Peyer's patch (tissue), 4 donors: ENCODE measurements at regions not wholly inside any gene's neighbourhood (a gene's known extent, or its start where the extent isn't known, plus 50 kb on each side); places are given as distances from the start of the nearest gene placed in this dataset.

Experiments
- DNase-seq, 3 donors: peaks; one replicate each; pipeline ENCODE4 v3.0.0-alpha.2; 2017 to 2019
- H3K27ac ChIP-seq, 4 donors: fragments of 200-600 bp; sonication (generic); one replicate each; pipeline ENCODE4 v1.5.1; 2016 to 2019
- H3K27me3 ChIP-seq, 2 donors: fragments of 200-600 bp; sonication (generic); one replicate each; pipeline ENCODE4 v1.5.1; 2019
- H3K36me3 ChIP-seq, 3 donors: fragments of 200-600 bp; sonication (generic); one replicate each; pipeline ENCODE4 v1.5.1; 2016 to 2019
- H3K4me1 ChIP-seq, 4 donors: fragments of 200-600 bp; sonication (generic); one replicate each; pipeline ENCODE4 v1.5.1; 2016 to 2019
- H3K4me3 ChIP-seq, 4 donors: fragments of 200-600 bp; sonication (generic); 1 replicate in 3 of 4; 2 replicates in 1 of 4; pipeline ENCODE4 v1.5.1; 2016 to 2019; ENCODE audit warnings: mild to moderate bottlenecking in 1 of 4
- H3K9me3 ChIP-seq, 4 donors: fragments of 200-600 bp; sonication (generic); one replicate each; pipeline ENCODE4 v1.5.1; 2016 to 2019; ENCODE audit warnings: mild to moderate bottlenecking in 1 of 4
- POLR2A ChIP-seq, 2 donors: fragments of 450-650 bp; IDR thresholded peaks; one replicate each; pipeline ENCODE4 v1.5.1; 2017; ENCODE audit warnings: antibody characterized with exemption in 2 of 2, mild to moderate bottlenecking in 2 of 2, moderate library complexity in 2 of 2
- TF ChIP-seq, protein P1 (sequence below), 6 experiments: fragments of 450-650 bp in 4 of 6; fragments of 200-600 bp in 2 of 6; sonication (generic) in 1 of 6; IDR thresholded peaks; one replicate each; pipeline ENCODE4 v1.5.1; 2017 to 2019; ENCODE audit warnings: antibody characterized with exemption in 6 of 6, mild to moderate bottlenecking in 3 of 6, moderate library complexity in 1 of 6

DNA sequence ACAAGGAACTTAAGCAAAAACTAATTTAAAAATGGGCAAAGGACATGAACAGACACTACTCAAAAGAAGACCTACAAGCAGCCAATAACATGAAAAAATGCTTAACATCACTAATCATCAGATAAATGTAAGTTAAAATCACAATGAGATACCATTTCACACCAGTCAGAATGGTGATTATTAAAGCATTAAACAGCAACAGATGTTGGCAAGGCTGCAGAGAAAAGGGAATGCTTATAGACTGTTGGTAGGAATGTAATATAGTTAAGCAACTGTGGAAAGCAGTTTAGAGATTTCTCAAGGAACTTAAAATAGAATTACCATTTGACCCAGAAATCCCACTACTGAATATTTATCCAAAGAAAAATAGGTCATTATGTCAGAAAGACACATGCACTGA lies 482.2 kb downstream of the SQOR start:
- no peaks in the 10 kb centered on the region for H3K9me3 ChIP-seq
- no peak for DNase-seq
- H3K4me3 ChIP-seq = no peak overlapping the region
- no peaks in the 10 kb centered on the region for H3K4me1 ChIP-seq
- TF ChIP-seq, protein P1, sequence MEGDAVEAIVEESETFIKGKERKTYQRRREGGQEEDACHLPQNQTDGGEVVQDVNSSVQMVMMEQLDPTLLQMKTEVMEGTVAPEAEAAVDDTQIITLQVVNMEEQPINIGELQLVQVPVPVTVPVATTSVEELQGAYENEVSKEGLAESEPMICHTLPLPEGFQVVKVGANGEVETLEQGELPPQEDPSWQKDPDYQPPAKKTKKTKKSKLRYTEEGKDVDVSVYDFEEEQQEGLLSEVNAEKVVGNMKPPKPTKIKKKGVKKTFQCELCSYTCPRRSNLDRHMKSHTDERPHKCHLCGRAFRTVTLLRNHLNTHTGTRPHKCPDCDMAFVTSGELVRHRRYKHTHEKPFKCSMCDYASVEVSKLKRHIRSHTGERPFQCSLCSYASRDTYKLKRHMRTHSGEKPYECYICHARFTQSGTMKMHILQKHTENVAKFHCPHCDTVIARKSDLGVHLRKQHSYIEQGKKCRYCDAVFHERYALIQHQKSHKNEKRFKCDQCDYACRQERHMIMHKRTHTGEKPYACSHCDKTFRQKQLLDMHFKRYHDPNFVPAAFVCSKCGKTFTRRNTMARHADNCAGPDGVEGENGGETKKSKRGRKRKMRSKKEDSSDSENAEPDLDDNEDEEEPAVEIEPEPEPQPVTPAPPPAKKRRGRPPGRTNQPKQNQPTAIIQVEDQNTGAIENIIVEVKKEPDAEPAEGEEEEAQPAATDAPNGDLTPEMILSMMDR (IDR thresholded peaks at IDR 0.05) = no peak
- no peak for TF ChIP-seq POLR2A (IDR thresholded peaks at IDR 0.05)
- H3K36me3 ChIP-seq = no peaks in the 10 kb centered on the region
- H3K27ac ChIP-seq = no peak overlapping the region
- no peaks in the 10 kb centered on the region for H3K27me3 ChIP-seq

DNA sequence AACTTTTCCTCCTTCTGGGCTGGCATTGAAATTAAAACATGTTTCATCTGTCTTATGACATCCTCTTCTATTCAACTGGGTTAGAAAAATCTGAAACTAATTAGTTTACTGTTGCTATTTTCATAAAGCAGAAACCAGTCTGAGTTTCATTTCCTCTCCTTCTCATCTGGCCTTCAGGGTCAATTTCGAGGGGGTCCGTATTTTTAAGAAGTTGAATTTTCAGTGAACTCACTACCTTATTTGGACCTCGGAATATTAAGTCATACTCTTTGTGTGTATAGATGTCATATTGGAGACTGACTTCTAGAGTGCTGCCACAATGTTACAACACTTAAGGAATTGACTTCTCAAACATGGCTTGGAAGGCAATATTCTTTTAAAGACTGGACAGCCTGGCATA lies 485.9 kb downstream of the SQOR start:
- TF ChIP-seq POLR2A (IDR thresholded peaks at IDR 0.05) = no peak
- TF ChIP-seq, protein P1 (IDR thresholded peaks at IDR 0.05) = no peak
- no peaks in the 10 kb centered on the region for H3K4me1 ChIP-seq
- no peaks in the 10 kb centered on the region for H3K36me3 ChIP-seq
- H3K27me3 ChIP-seq = no peaks in the 10 kb centered on the region
- no peak overlapping the region for H3K4me3 ChIP-seq
- no peak overlapping the region for H3K27ac ChIP-seq
- DNase-seq = no peak
- H3K9me3 ChIP-seq = peaks cover 0 to 6% (median 0%) of the 10 kb centered on the region in 4 donors

DNA sequence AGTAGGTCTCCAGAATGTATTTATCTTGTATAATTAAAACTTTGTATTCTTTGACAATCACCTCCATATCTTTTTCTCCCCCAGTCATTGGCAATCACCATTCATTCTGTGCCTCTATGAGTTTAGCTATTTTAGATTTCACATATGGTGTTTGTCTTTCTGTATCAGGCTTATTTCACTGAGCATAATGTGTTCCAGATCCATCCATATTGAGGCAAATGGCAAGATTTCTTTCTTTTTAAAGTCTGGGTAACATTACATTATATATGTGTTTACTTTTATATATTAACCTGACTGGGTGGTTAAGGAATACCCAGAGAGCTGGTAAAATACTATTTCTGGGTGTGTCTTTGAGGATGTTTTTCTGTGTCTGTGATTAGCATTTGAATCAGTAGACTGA lies 486.6 kb downstream of the SQOR start:
- no peaks in the 10 kb centered on the region for H3K4me1 ChIP-seq
- H3K4me3 ChIP-seq = no peak overlapping the region
- no peak for DNase-seq
- peaks cover 0 to 6% (median 0%) of the 10 kb centered on the region in 4 donors for H3K9me3 ChIP-seq
- H3K36me3 ChIP-seq = no peaks in the 10 kb centered on the region
- no peaks in the 10 kb centered on the region for H3K27me3 ChIP-seq
- no peak overlapping the region for H3K27ac ChIP-seq
- TF ChIP-seq, protein P1 (IDR thresholded peaks at IDR 0.05) = no peak
- no peak for TF ChIP-seq POLR2A (IDR thresholded peaks at IDR 0.05)

DNA sequence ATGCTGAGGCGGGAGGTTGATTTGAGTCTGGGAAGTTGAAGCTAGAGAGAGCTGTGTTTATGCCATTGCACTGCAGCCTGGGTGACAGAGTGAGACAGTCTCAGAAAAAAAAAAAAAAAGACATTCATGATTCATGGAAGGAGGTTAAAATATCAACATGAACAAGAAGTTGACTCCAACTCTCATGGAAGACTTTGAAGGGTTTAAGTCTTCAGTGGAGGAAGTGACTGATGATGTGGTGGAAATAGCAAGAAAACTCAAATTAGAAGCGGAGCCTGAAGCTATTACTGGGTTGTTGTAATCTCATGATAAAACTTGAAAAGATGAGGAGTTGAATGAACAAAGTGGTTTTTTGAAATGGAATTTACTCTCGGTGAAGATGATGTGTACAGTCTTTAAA lies 491.8 kb downstream of the SQOR start:
- H3K27ac ChIP-seq = no peak overlapping the region
- no peaks in the 10 kb centered on the region for H3K4me1 ChIP-seq
- TF ChIP-seq, protein P1 (IDR thresholded peaks at IDR 0.05) = no peak
- TF ChIP-seq POLR2A (IDR thresholded peaks at IDR 0.05) = no peak
- peaks cover 0 to 6% (median 0%) of the 10 kb centered on the region in 4 donors for H3K9me3 ChIP-seq
- H3K27me3 ChIP-seq = no peaks in the 10 kb centered on the region
- DNase-seq = no peak
- H3K36me3 ChIP-seq = no peaks in the 10 kb centered on the region
- no peak overlapping the region for H3K4me3 ChIP-seq

DNA sequence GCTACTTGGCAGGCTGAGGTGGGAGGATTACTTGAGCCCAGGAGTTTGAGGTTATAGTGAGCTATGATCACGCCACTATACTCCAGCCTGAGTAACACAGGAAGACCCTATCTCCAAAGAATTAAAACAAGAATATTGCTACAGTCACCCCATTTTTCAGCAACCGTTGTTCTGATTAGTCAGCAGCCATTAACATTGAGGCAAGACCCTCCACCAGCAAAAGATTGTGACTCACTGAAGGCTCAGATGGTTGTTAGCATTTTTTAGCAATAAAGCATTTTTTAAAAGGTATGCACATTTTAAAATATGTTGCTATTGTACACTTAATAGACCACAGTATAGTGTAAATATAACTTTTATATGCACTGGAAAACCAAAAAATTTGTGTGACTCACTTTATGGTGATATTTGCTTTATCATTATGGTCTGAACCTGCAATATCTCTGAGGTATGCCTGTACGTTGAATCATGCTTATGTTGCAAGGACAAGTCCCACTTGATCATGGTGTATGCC lies 492.6 kb downstream of the SQOR start:
- TF ChIP-seq, protein P1 (IDR thresholded peaks at IDR 0.05) = no peak
- TF ChIP-seq POLR2A (IDR thresholded peaks at IDR 0.05) = no peak
- no peak for DNase-seq
- H3K9me3 ChIP-seq = peaks cover 0 to 6% (median 0%) of the 10 kb centered on the region in 4 donors
- no peak overlapping the region for H3K4me3 ChIP-seq
- no peak overlapping the region for H3K27ac ChIP-seq
- no peaks in the 10 kb centered on the region for H3K36me3 ChIP-seq
- no peaks in the 10 kb centered on the region for H3K27me3 ChIP-seq
- H3K4me1 ChIP-seq = no peaks in the 10 kb centered on the region

DNA sequence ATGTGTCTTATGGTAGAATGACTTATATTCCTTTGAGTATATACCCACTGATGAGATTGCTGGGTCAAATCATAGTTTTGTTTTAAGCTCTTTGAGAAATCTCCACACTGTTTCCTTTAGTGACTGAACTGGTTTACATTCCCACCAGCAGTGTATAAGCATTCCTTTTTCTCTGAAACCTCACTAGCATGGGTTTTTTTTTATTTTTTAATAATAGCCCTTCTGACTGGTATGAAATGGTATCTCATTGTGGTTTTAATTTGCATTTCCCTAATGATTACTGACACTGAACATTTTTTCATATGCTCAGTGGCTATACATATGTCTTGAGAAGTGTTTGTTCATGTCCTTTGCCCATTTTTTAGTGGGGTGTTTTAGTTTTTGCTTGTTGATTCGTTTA lies 494.3 kb downstream of the SQOR start:
- no peaks in the 10 kb centered on the region for H3K36me3 ChIP-seq
- H3K27ac ChIP-seq = no peak overlapping the region
- H3K4me1 ChIP-seq = no peaks in the 10 kb centered on the region
- no peaks in the 10 kb centered on the region for H3K27me3 ChIP-seq
- no peak for DNase-seq
- H3K9me3 ChIP-seq = no peaks in the 10 kb centered on the region
- no peak overlapping the region for H3K4me3 ChIP-seq
- TF ChIP-seq POLR2A (IDR thresholded peaks at IDR 0.05) = no peak
- TF ChIP-seq, protein P1 (IDR thresholded peaks at IDR 0.05) = no peak
